Subcutaneous abdominal adipose tissue (tissue), 5 donors: ENCODE measurements at regions not wholly inside any gene's neighbourhood (a gene's known extent, or its start where the extent isn't known, plus 50 kb on each side); places are given as distances from the start of the nearest gene placed in this dataset.

ENCODE experiments used
- H3K27ac ChIP-seq: one replicate; pipeline ENCODE4 v1.7.0; 2013; ENCODE audit warnings: low read depth, mild to moderate bottlenecking, inconsistent platforms, low read length, moderate library complexity
- H3K27me3 ChIP-seq, 5 donors: one replicate each; pipeline ENCODE4 v1.7.0; 2013; ENCODE audit warnings: low read length in 5 of 5, inconsistent platforms in 1 of 5; ENCODE audit not compliant: control insufficient read depth in 5 of 5, insufficient read depth in 4 of 5
- H3K36me3 ChIP-seq, 5 donors: one replicate each; pipeline ENCODE4 v1.7.0; 2013; ENCODE audit warnings: low read length in 5 of 5; ENCODE audit not compliant: control insufficient read depth in 5 of 5, insufficient read depth in 5 of 5
- H3K4me1 ChIP-seq, 5 donors: one replicate each; pipeline ENCODE4 v1.7.0; 2013; ENCODE audit warnings: low read length in 5 of 5, mild to moderate bottlenecking in 3 of 5, moderate library complexity in 1 of 5; ENCODE audit not compliant: control insufficient read depth in 5 of 5, insufficient read depth in 5 of 5
- H3K4me3 ChIP-seq, 5 donors: one replicate each; pipeline ENCODE4 v1.7.0; 2013; ENCODE audit warnings: low read length in 5 of 5, low read depth in 1 of 5
- H3K9ac ChIP-seq, 5 donors: one replicate each; pipeline ENCODE4 v1.7.0; 2013; ENCODE audit warnings: low read length in 5 of 5, mild to moderate bottlenecking in 4 of 5, moderate library complexity in 3 of 5
- H3K9me3 ChIP-seq, 5 donors: one replicate each; pipeline ENCODE4 v1.7.0; 2013; ENCODE audit warnings: low read length in 5 of 5; ENCODE audit not compliant: control insufficient read depth in 5 of 5
- donor health status: healthy.
- donor health status: healthy.
- donor health status: healthy.
- donor health status: healthy.
- donor health status: healthy.

GRCh38 chr3:17969244-17969643 lies 226.8 kb upstream of the TBC1D5 start:
- Histone ChIP-seq H3K36me3 (no peaks in the 10 kb centered on the region), H3K9me3 (no peaks in the 10 kb centered on the region), H3K4me1 (peaks cover 0 to 14% (median 5%) of the 10 kb centered on the region in 5 donors), H3K9ac (no peak overlapping the region), H3K27me3 (no peaks in the 10 kb centered on the region), H3K27ac (no peak overlapping the region), H3K4me3 (no peak overlapping the region)

GRCh38 chr3:17967953-17968607 lies 225.6 kb upstream of the TBC1D5 start:
- peaks cover 0 to 14% (median 5%) of the 10 kb centered on the region in 5 donors for H3K4me1 ChIP-seq
- H3K4me3 ChIP-seq = no peak overlapping the region
- H3K27ac ChIP-seq = no peak overlapping the region
- no peaks in the 10 kb centered on the region for H3K9me3 ChIP-seq
- no peaks in the 10 kb centered on the region for H3K27me3 ChIP-seq
- H3K36me3 ChIP-seq = no peaks in the 10 kb centered on the region
- no peak overlapping the region for H3K9ac ChIP-seq

GRCh38 chr3:17967111-17967510 lies 224.7 kb upstream of the TBC1D5 start:
- no peaks in the 10 kb centered on the region for H3K36me3 ChIP-seq
- H3K27me3 ChIP-seq = no peaks in the 10 kb centered on the region
- no peaks in the 10 kb centered on the region for H3K9me3 ChIP-seq
- no peak overlapping the region for H3K27ac ChIP-seq
- no peak overlapping the region for H3K9ac ChIP-seq
- H3K4me1 ChIP-seq = peaks cover 0 to 14% (median 5%) of the 10 kb centered on the region in 5 donors
- no peak overlapping the region for H3K4me3 ChIP-seq

GRCh38 chr3:17965331-17965730 lies 222.9 kb upstream of the TBC1D5 start:
- H3K4me3 ChIP-seq = no peak overlapping the region
- H3K27me3 ChIP-seq = no peaks in the 10 kb centered on the region
- H3K36me3 ChIP-seq = no peaks in the 10 kb centered on the region
- no peak overlapping the region for H3K9ac ChIP-seq
- H3K27ac ChIP-seq = no peak overlapping the region
- no peaks in the 10 kb centered on the region for H3K9me3 ChIP-seq
- H3K4me1 ChIP-seq = peaks cover 0 to 14% (median 5%) of the 10 kb centered on the region in 5 donors

- no peaks in the 10 kb centered on the region for H3K27me3 ChIP-seq
- H3K9me3 ChIP-seq = no peaks in the 10 kb centered on the region
- H3K4me3 ChIP-seq = no peak overlapping the region
- H3K9ac ChIP-seq = no peak overlapping the region
- peaks cover 0 to 14% (median 5%) of the 10 kb centered on the region in 5 donors for H3K4me1 ChIP-seq
- H3K27ac ChIP-seq = no peak overlapping the region
- H3K36me3 ChIP-seq = no peaks in the 10 kb centered on the region
Observed at GRCh38 chr3:17964108-17964507, 221.7 kb upstream of the TBC1D5 start.

GRCh38 chr3:17955411-17955810 lies 213.0 kb upstream of the TBC1D5 start:
- H3K27ac ChIP-seq = no peak overlapping the region
- no peak overlapping the region for H3K4me3 ChIP-seq
- H3K27me3 ChIP-seq = no peaks in the 10 kb centered on the region
- H3K9me3 ChIP-seq = no peaks in the 10 kb centered on the region
- H3K36me3 ChIP-seq = no peaks in the 10 kb centered on the region
- peaks cover 0 to 8% (median 0%) of the 10 kb centered on the region in 5 donors for H3K4me1 ChIP-seq
- no peak overlapping the region for H3K9ac ChIP-seq

GRCh38 chr3:17954801-17955200 lies 212.4 kb upstream of the TBC1D5 start:
- H3K27ac ChIP-seq = no peak overlapping the region
- no peaks in the 10 kb centered on the region for H3K27me3 ChIP-seq
- H3K9ac ChIP-seq = no peak overlapping the region
- H3K9me3 ChIP-seq = no peaks in the 10 kb centered on the region
- peaks cover 0 to 8% (median 0%) of the 10 kb centered on the region in 5 donors for H3K4me1 ChIP-seq
- H3K4me3 ChIP-seq = no peak overlapping the region
- no peaks in the 10 kb centered on the region for H3K36me3 ChIP-seq

GRCh38 chr3:17951241-17951640 lies 208.8 kb upstream of the TBC1D5 start:
- H3K27me3 ChIP-seq = no peaks in the 10 kb centered on the region
- H3K27ac ChIP-seq = no peak overlapping the region
- no peak overlapping the region for H3K4me3 ChIP-seq
- no peak overlapping the region for H3K9ac ChIP-seq
- no peaks in the 10 kb centered on the region for H3K36me3 ChIP-seq
- H3K9me3 ChIP-seq = no peaks in the 10 kb centered on the region
- peaks cover 0 to 20% (median 0%) of the 10 kb centered on the region in 5 donors for H3K4me1 ChIP-seq

- no peaks in the 10 kb centered on the region for H3K9me3 ChIP-seq
- H3K4me1 ChIP-seq = peaks cover 0 to 20% (median 0%) of the 10 kb centered on the region in 5 donors
- no peak overlapping the region for H3K9ac ChIP-seq
- no peak overlapping the region for H3K4me3 ChIP-seq
- H3K27ac ChIP-seq = no peak overlapping the region
- no peaks in the 10 kb centered on the region for H3K36me3 ChIP-seq
- H3K27me3 ChIP-seq = no peaks in the 10 kb centered on the region
Observed at GRCh38 chr3:17949101-17949500, 206.7 kb upstream of the TBC1D5 start.

GRCh38 chr3:17947833-17948232 lies 205.4 kb upstream of the TBC1D5 start:
- Histone ChIP-seq H3K4me1 (peaks cover 0 to 20% (median 0%) of the 10 kb centered on the region in 5 donors), H3K27me3 (no peaks in the 10 kb centered on the region), H3K27ac (no peak overlapping the region), H3K36me3 (no peaks in the 10 kb centered on the region), H3K9me3 (no peaks in the 10 kb centered on the region), H3K4me3 (no peak overlapping the region), H3K9ac (no peak overlapping the region)
